HG03575 (cell line): ENCODE measurements at regions not wholly inside any gene's neighbourhood (a gene's known extent, or its start where the extent isn't known, plus 50 kb on each side); places are given as distances from the start of the nearest gene placed in this dataset.
"Not testable (repeated sequence)": the region's sequence is repeated elsewhere in the genome, so short reads cannot be mapped to it uniquely, and the experiment has no call there.

Source experiments
- ATAC-seq: cut with Tn5 transposase; IDR thresholded peaks from one replicate; pipeline ENCODE4 v1.9.1; 2021; ENCODE audit not compliant: unreplicated experiment, insufficient number of reproducible peaks, low FRiP score; ENCODE audit errors: extremely low read depth

GRCh38 chr12:34097213-34097612, 74.9 kb downstream of the ALG10 start:
- ATAC-seq = no peak

GRCh38 chr12:34105392-34105933, 83.2 kb downstream of the ALG10 start:
- ATAC-seq = no peak

- ATAC-seq = no peak
These were observed 83.9 kb downstream of the ALG10 start for GRCh38 chr12:34106172-34106571.

GRCh38 chr12:34107016-34107415, 84.7 kb downstream of the ALG10 start:
- no peak for ATAC-seq

GRCh38 chr12:34107781-34108404, 85.6 kb downstream of the ALG10 start:
- no peak for ATAC-seq

- no peak for ATAC-seq
These were observed 86.1 kb downstream of the ALG10 start for GRCh38 chr12:34108405-34108803.

GRCh38 chr12:34108967-34109366, 86.7 kb downstream of the ALG10 start:
- no peak for ATAC-seq

- no peak for ATAC-seq
These were observed 87.1 kb downstream of the ALG10 start for GRCh38 chr12:34109390-34109789.

- not testable (repeated sequence) for ATAC-seq
These were observed 87.7 kb downstream of the ALG10 start for GRCh38 chr12:34109909-34110531.

GRCh38 chr12:34119366-34119765, 97.1 kb downstream of the ALG10 start:
- no peak for ATAC-seq

GRCh38 chr12:34121360-34121759, 99.1 kb downstream of the ALG10 start:
- ATAC-seq = no peak

- not testable (repeated sequence) for ATAC-seq
These were observed 100.8 kb downstream of the ALG10 start for GRCh38 chr12:34123092-34123491.

GRCh38 chr12:34124608-34125007, 102.3 kb downstream of the ALG10 start:
- no peak for ATAC-seq

GRCh38 chr12:34126239-34126641, 103.9 kb downstream of the ALG10 start:
- ATAC-seq = no peak

- no peak for ATAC-seq
These were observed 104.5 kb downstream of the ALG10 start for GRCh38 chr12:34126805-34127204.

- ATAC-seq = not testable (repeated sequence)
These were observed 105.1 kb downstream of the ALG10 start for GRCh38 chr12:34127379-34127778.

GRCh38 chr12:34142430-34142829, 120.1 kb downstream of the ALG10 start:
- ATAC-seq = no peak

- no peak for ATAC-seq
These were observed 128.7 kb downstream of the ALG10 start for GRCh38 chr12:34151019-34151418.

GRCh38 chr12:34163443-34163842, 141.1 kb downstream of the ALG10 start:
- ATAC-seq = no peak

GRCh38 chr12:34166427-34167060, 144.2 kb downstream of the ALG10 start:
- ATAC-seq = no peak
